Cardiac muscle cell (in vitro differentiated cells and primary cell): ENCODE measurements at regions not wholly inside any gene's neighbourhood (a gene's known extent, or its start where the extent isn't known, plus 50 kb on each side); places are given as distances from the start of the nearest gene placed in this dataset.

Source experiments
- DNase-seq, 2 donors: peaks; one replicate each; pipeline versions ENCODE4 v3.0.0 to v3.0.0-alpha.2; 2010 to 2017; ENCODE audit warnings: low read depth in 1 of 2, low spot score in 1 of 2
- H3K27ac ChIP-seq: fragments of 200-600 bp; sonication (generic); 2 replicates; pipeline ENCODE4 v1.5.1; 2016
- H3K27me3 ChIP-seq: fragments of 200-600 bp; sonication (generic); 2 replicates; pipeline ENCODE4 v1.6.0; 2016; ENCODE audit warnings: control low read depth
- H3K36me3 ChIP-seq: fragments of 200-600 bp; sonication (generic); 2 replicates; pipeline ENCODE4 v1.5.1; 2016; ENCODE audit warnings: control low read depth
- H3K4me1 ChIP-seq: fragments of 200-600 bp; sonication (generic); 2 replicates; pipeline ENCODE4 v1.8.1; 2017; ENCODE audit warnings: low read depth, mild to moderate bottlenecking, mixed run types
- H3K4me3 ChIP-seq: fragments of 200-600 bp; sonication (generic); 2 replicates; pipeline ENCODE4 v1.5.1; 2016; ENCODE audit warnings: mild to moderate bottlenecking
- H3K9me3 ChIP-seq: fragments of 200-600 bp; sonication (generic); 2 replicates; pipeline ENCODE4 v1.5.1; 2017; ENCODE audit warnings: low read depth, mild to moderate bottlenecking, control low read depth
- TF ChIP-seq, protein P1 (sequence below): IDR thresholded peaks from 2 replicates; pipeline ENCODE4 v1.5.1; 2012; ENCODE audit warnings: low read depth, mild to moderate bottlenecking, low read length

GRCh38 chr3:180855956-180856355, 56.5 kb upstream of the FXR1 start:
- no peak overlapping the region for H3K4me3 ChIP-seq
- DNase-seq = no peak
- H3K27me3 ChIP-seq = no peaks in the 10 kb centered on the region
- H3K36me3 ChIP-seq = no peaks in the 10 kb centered on the region
- no peak overlapping the region for H3K27ac ChIP-seq
- H3K9me3 ChIP-seq = no peaks in the 10 kb centered on the region
- no peaks in the 10 kb centered on the region for H3K4me1 ChIP-seq
- TF ChIP-seq, protein P1, sequence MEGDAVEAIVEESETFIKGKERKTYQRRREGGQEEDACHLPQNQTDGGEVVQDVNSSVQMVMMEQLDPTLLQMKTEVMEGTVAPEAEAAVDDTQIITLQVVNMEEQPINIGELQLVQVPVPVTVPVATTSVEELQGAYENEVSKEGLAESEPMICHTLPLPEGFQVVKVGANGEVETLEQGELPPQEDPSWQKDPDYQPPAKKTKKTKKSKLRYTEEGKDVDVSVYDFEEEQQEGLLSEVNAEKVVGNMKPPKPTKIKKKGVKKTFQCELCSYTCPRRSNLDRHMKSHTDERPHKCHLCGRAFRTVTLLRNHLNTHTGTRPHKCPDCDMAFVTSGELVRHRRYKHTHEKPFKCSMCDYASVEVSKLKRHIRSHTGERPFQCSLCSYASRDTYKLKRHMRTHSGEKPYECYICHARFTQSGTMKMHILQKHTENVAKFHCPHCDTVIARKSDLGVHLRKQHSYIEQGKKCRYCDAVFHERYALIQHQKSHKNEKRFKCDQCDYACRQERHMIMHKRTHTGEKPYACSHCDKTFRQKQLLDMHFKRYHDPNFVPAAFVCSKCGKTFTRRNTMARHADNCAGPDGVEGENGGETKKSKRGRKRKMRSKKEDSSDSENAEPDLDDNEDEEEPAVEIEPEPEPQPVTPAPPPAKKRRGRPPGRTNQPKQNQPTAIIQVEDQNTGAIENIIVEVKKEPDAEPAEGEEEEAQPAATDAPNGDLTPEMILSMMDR = no peak

DNA sequence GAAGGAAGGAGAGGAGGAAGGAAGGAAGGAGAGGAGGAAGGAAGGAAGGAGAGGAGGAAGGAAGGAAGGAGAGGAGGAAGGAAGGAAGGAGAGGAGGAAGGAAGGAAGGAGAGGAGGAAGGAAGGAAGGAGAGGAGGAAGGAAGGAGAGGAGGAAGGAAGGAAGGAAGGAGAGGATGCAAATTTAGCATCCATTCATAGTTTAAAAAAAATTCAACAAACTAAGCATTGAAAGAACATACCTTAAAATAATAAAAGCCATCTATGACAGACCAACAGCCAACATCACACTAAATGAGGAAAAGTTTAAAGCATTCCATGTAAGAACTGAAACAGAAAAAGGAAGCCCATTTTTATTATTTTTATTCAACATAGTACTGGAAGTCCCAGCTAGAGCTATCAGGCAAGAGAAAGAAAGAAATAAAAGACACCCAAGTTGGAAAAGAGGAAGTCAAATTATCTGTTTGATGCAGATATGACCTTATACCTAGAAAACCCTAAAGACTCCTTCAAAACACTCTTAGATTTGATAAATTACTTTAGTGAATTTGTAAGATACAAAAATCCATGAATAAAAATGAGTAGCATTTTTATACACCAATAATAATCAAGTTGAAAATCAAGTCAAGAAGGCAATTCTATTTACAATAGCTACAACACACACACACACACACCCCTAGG, 52.2 kb upstream of the FXR1 start:
- no peak for DNase-seq
- H3K4me1 ChIP-seq = no peaks in the 10 kb centered on the region
- no peaks in the 10 kb centered on the region for H3K27me3 ChIP-seq
- TF ChIP-seq, protein P1 = no peak
- H3K9me3 ChIP-seq = no peaks in the 10 kb centered on the region
- no peak overlapping the region for H3K4me3 ChIP-seq
- H3K27ac ChIP-seq = no peak overlapping the region
- H3K36me3 ChIP-seq = no peaks in the 10 kb centered on the region
